A549 (cell line): ENCODE measurements at regions not wholly inside any gene's neighbourhood (a gene's known extent, or its start where the extent isn't known, plus 50 kb on each side); places are given as distances from the start of the nearest gene placed in this dataset.

Source experiments
- BHLHE40 ChIP-seq: IDR thresholded peaks from 2 replicates; pipeline ENCODE4 v1.6.1; 2012; ENCODE audit warnings: low read depth, low read length, inconsistent platforms
- CEBPB ChIP-seq, 2 experiments: fragments of >200 bp in 1 of 2; sonication (Bioruptor Twin) in 1 of 2; formaldehyde crosslinking in 1 of 2; IDR thresholded peaks; 2 replicates each; pipeline ENCODE4 v1.6.1; 2012 to 2016
- CTCF ChIP-seq: fragments of >200 bp; sonication (Bioruptor Twin); formaldehyde crosslinking; IDR thresholded peaks from 3 replicates; pipeline ENCODE4 v1.5.1; 2016
- ELK1 ChIP-seq: fragments of 150-350 bp; IDR thresholded peaks from 2 replicates; pipeline ENCODE4 v1.6.1; 2014; ENCODE audit warnings: low read depth, mild to moderate bottlenecking, low read length
- EP300 ChIP-seq, 2 experiments: fragments of >200 bp; sonication (Bioruptor Twin); formaldehyde crosslinking; IDR thresholded peaks; 2 replicates in 1 of 2; 3 replicates in 1 of 2; pipeline ENCODE4 v1.6.1; 2016 to 2017
- ESRRA ChIP-seq: fragments of 150-350 bp; IDR thresholded peaks from 2 replicates; pipeline ENCODE4 v1.6.1; 2014; ENCODE audit warnings: mild to moderate bottlenecking, low read length, borderline replicate concordance
- KDM1A ChIP-seq: fragments of 200-600 bp; sonication (generic); IDR thresholded peaks from 2 replicates; pipeline ENCODE4 v1.6.1; 2016; ENCODE audit warnings: low read depth, mild to moderate bottlenecking
- MAFK ChIP-seq: fragments of 450-650 bp; IDR thresholded peaks from 2 replicates; pipeline ENCODE4 v1.6.1; 2014; ENCODE audit not compliant: partially characterized antibody
- MAX ChIP-seq: IDR thresholded peaks from 2 replicates; pipeline ENCODE4 v1.6.1; 2012
- NR3C1 ChIP-seq: fragments of >200 bp; sonication (Bioruptor Twin); formaldehyde crosslinking; IDR thresholded peaks from 3 replicates; pipeline ENCODE4 v1.6.1; 2017
- POLR2A ChIP-seq: IDR thresholded peaks from 2 replicates; pipeline ENCODE4 v1.6.1; 2012; ENCODE audit warnings: mild to moderate bottlenecking, low read length
- RAD21 ChIP-seq, 2 experiments: fragments of >200 bp in 1 of 2; sonication (Bioruptor Twin) in 1 of 2; formaldehyde crosslinking in 1 of 2; IDR thresholded peaks in 1 of 2; conservative IDR thresholded peaks in 1 of 2; 2 replicates in 1 of 2; 3 replicates in 1 of 2; pipeline ENCODE4 v1.6.1; 2012 to 2018; ENCODE audit warnings: inconsistent platforms in 1 of 2
- RFX5 ChIP-seq: fragments of 450-650 bp; IDR thresholded peaks from 2 replicates; pipeline ENCODE4 v1.7.1; 2014; ENCODE audit warnings: antibody characterized with exemption, mild to moderate bottlenecking, moderate library complexity
- ZNF302 ChIP-seq: fragments of 250-450 bp; sonication (Bioruptor Pico); IDR thresholded peaks from 2 replicates; pipeline ENCODE4 v1.9.0; 2021; ENCODE audit warnings: inconsistent platforms, mild to moderate bottlenecking, moderate library complexity

- TF ChIP-seq CTCF: no peak
- TF ChIP-seq CEBPB (IDR thresholded peaks at IDR 0.05): no peak
- TF ChIP-seq RFX5: no peak
- no peak for TF ChIP-seq KDM1A
- no peak for TF ChIP-seq EP300 (IDR thresholded peaks at IDR 0.05)
- no peak for TF ChIP-seq RAD21 (conservative IDR thresholded peaks at IDR 0.05 in 1 of 2, IDR thresholded peaks at IDR 0.05 in 1 of 2)
- no peak for TF ChIP-seq NR3C1
- TF ChIP-seq ESRRA: no peak
- TF ChIP-seq MAX: no peak
- TF ChIP-seq BHLHE40: no peak
- no peak for TF ChIP-seq POLR2A
- no peak for TF ChIP-seq ELK1
- TF ChIP-seq ZNF302 (CRISPR knock-in tag): no peak
- no peak for TF ChIP-seq MAFK
Observed at GRCh38 chr11:28529046-28529445, 420.9 kb downstream of the METTL15 start.
